HEK293 (cell line): ENCODE measurements at regions not wholly inside any gene's neighbourhood (a gene's known extent, or its start where the extent isn't known, plus 50 kb on each side); places are given as distances from the start of the nearest gene placed in this dataset.

Experiments used
- YY1 ChIP-seq: fragments of 450-650 bp; formaldehyde crosslinking; IDR thresholded peaks from 2 replicates; pipeline ENCODE4 v1.5.1; 2018; ENCODE audit warnings: missing biosample characterization, missing genetic modification characterization
- ZBTB44 ChIP-seq: fragments of 450-650 bp; IDR thresholded peaks from 2 replicates; pipeline ENCODE4 v1.5.1; 2018; ENCODE audit warnings: missing biosample characterization, mild to moderate bottlenecking, missing genetic modification characterization
- ZNF391 ChIP-seq: fragments of 450-650 bp; formaldehyde crosslinking; IDR thresholded peaks from 2 replicates; pipeline ENCODE4 v1.5.1; 2016; ENCODE audit warnings: low read depth, missing biosample characterization, missing genetic modification characterization, borderline replicate concordance
- ZNF530 ChIP-seq: fragments of 450-650 bp; formaldehyde crosslinking; IDR thresholded peaks from 2 replicates; pipeline ENCODE4 v1.5.1; 2016; ENCODE audit warnings: low read depth, missing biosample characterization, missing genetic modification characterization
- ZNF549 ChIP-seq: fragments of 450-650 bp; IDR thresholded peaks from 2 replicates; pipeline ENCODE4 v1.5.1; 2018; ENCODE audit warnings: missing biosample characterization, missing genetic modification characterization, mild to moderate bottlenecking, inconsistent platforms, moderate library complexity
- ZNF555 ChIP-seq: fragments of 450-650 bp; formaldehyde crosslinking; conservative IDR thresholded peaks from 2 replicates; pipeline ENCODE4 v1.5.1; 2017; ENCODE audit warnings: missing biosample characterization, mild to moderate bottlenecking, missing genetic modification characterization, inconsistent platforms
- ZNF664 ChIP-seq: fragments of 450-650 bp; formaldehyde crosslinking; IDR thresholded peaks from 2 replicates; pipeline ENCODE4 v1.5.1; 2016; ENCODE audit warnings: missing biosample characterization, missing genetic modification characterization
- TF ChIP-seq, protein P1 (sequence below): fragments of 450-650 bp; formaldehyde crosslinking; IDR thresholded peaks from 2 replicates; pipeline ENCODE4 v1.5.1; 2016; ENCODE audit warnings: missing biosample characterization, missing genetic modification characterization
- TF ChIP-seq, protein P2 (sequence below): fragments of 450-650 bp; formaldehyde crosslinking; IDR thresholded peaks from 2 replicates; pipeline ENCODE4 v1.5.1; 2016; ENCODE audit warnings: missing biosample characterization, missing genetic modification characterization

DNA sequence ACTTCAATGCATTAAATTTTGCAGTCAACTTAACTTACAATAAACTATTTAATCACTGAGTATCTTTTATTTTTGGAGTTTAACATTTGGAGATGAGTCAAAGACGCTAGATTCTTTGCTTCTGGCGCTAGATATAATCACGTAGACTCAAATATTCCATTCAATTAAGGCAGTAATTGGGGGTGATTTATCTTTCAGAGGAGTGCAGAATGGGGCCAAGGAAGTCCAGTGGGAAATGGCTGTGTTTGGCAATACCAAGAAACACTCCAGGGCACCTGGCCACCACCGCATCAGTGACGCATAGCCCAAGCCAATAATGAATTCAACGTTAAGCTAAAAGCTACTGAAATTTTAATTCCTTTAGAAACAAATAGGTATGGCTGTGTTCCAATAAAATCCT, 81.2 kb downstream of the PHAX start:
- TF ChIP-seq, protein P1, sequence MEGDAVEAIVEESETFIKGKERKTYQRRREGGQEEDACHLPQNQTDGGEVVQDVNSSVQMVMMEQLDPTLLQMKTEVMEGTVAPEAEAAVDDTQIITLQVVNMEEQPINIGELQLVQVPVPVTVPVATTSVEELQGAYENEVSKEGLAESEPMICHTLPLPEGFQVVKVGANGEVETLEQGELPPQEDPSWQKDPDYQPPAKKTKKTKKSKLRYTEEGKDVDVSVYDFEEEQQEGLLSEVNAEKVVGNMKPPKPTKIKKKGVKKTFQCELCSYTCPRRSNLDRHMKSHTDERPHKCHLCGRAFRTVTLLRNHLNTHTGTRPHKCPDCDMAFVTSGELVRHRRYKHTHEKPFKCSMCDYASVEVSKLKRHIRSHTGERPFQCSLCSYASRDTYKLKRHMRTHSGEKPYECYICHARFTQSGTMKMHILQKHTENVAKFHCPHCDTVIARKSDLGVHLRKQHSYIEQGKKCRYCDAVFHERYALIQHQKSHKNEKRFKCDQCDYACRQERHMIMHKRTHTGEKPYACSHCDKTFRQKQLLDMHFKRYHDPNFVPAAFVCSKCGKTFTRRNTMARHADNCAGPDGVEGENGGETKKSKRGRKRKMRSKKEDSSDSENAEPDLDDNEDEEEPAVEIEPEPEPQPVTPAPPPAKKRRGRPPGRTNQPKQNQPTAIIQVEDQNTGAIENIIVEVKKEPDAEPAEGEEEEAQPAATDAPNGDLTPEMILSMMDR (tag by site-specific recombination): no peak
- no peak for TF ChIP-seq ZNF549 (tag by site-specific recombination)
- TF ChIP-seq ZNF555 (tag by site-specific recombination): no peak
- TF ChIP-seq ZNF664 (tag by site-specific recombination): no peak
- TF ChIP-seq ZBTB44 (tag by site-specific recombination): no peak
- TF ChIP-seq, protein P2, sequence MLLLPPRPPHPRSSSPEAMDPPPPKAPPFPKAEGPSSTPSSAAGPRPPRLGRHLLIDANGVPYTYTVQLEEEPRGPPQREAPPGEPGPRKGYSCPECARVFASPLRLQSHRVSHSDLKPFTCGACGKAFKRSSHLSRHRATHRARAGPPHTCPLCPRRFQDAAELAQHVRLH (tag by site-specific recombination): no peak
- no peak for TF ChIP-seq ZNF391
- no peak for TF ChIP-seq ZNF530
- TF ChIP-seq YY1 (tag by site-specific recombination): no peak
